ENCODE measurements at regions not wholly inside any gene's neighbourhood (a gene's known extent, or its start where the extent isn't known, plus 50 kb on each side); places are given as distances from the start of the nearest gene placed in this dataset.

GRCh38 chr17:73991260-73991659 lies 212.2 kb upstream of the RPL38 start:
- Histone ChIP-seq H3K4me1 (replicated peaks) (no peaks in the 10 kb centered on the region), H3K27ac (no peak overlapping the region), H3K27me3 (replicated peaks; ENCODE audit: insufficient read depth) (no peaks in the 10 kb centered on the region), H3K4me3 (no peak overlapping the region), H3K36me3 (no peaks in the 10 kb centered on the region), H3K9me3 (no peaks in the 10 kb centered on the region)
- whole genome bisulfite sequencing: 72% methylated on average over 5 of the region's 5 CpGs
- TF ChIP-seq CTCF (IDR thresholded peaks at IDR 0.05) (no peak), POLR2A (IDR thresholded peaks at IDR 0.05) (no peak), POLR2AphosphoS5 (IDR thresholded peaks at IDR 0.05) (no peak)
- intact Hi-C loops (cut with DNase I): no loop called here
- DNase-seq (ENCODE audit: low spot score): no peak

GRCh38 chr17:73994946-73995345 lies 208.5 kb upstream of the RPL38 start:
- intact Hi-C loops (cut with DNase I): no loop called here
- no peaks in the 10 kb centered on the region for H3K36me3 ChIP-seq
- no peak for DNase-seq (ENCODE audit: low spot score)
- TF ChIP-seq POLR2AphosphoS5 (IDR thresholded peaks at IDR 0.05) (no peak), POLR2A (IDR thresholded peaks at IDR 0.05) (no peak), CTCF (IDR thresholded peaks at IDR 0.05) (no peak)
- H3K27me3 ChIP-seq (replicated peaks; ENCODE audit: insufficient read depth): no peaks in the 10 kb centered on the region
- WGBS: 85% methylated on average over 4 of the region's 4 CpGs
- H3K4me3 ChIP-seq: no peak overlapping the region
- H3K4me1 ChIP-seq (replicated peaks): no peaks in the 10 kb centered on the region
- no peaks in the 10 kb centered on the region for H3K9me3 ChIP-seq
- H3K27ac ChIP-seq: no peak overlapping the region

GRCh38 chr17:73997059-73997458 lies 206.4 kb upstream of the RPL38 start:
- H3K9me3 ChIP-seq: no peaks in the 10 kb centered on the region
- no peaks in the 10 kb centered on the region for H3K4me1 ChIP-seq (replicated peaks)
- no peak for DNase-seq (ENCODE audit: low spot score)
- TF ChIP-seq POLR2AphosphoS5 (IDR thresholded peaks at IDR 0.05) (no peak), POLR2A (IDR thresholded peaks at IDR 0.05) (no peak), CTCF (IDR thresholded peaks at IDR 0.05) (no peak)
- H3K27ac ChIP-seq: no peak overlapping the region
- intact Hi-C loops (cut with DNase I): no loop called here
- H3K4me3 ChIP-seq: no peak overlapping the region
- H3K36me3 ChIP-seq: no peaks in the 10 kb centered on the region
- 96% methylated on average over 3 of the region's 3 CpGs for WGBS
- no peaks in the 10 kb centered on the region for H3K27me3 ChIP-seq (replicated peaks; ENCODE audit: insufficient read depth)

GRCh38 chr17:73998249-73998648 lies 205.2 kb upstream of the RPL38 start:
- H3K27ac ChIP-seq: no peak overlapping the region
- no peak for DNase-seq (ENCODE audit: low spot score)
- H3K36me3 ChIP-seq: no peaks in the 10 kb centered on the region
- 48% methylated on average over 4 of the region's 4 CpGs for WGBS
- H3K27me3 ChIP-seq (replicated peaks; ENCODE audit: insufficient read depth): peaks cover 4% of the 10 kb centered on the region
- no peaks in the 10 kb centered on the region for H3K9me3 ChIP-seq
- TF ChIP-seq POLR2A (IDR thresholded peaks at IDR 0.05) (no peak), CTCF (IDR thresholded peaks at IDR 0.05) (no peak), POLR2AphosphoS5 (IDR thresholded peaks at IDR 0.05) (no peak)
- H3K4me1 ChIP-seq (replicated peaks): no peaks in the 10 kb centered on the region
- intact Hi-C loops (cut with DNase I): no loop called here
- H3K4me3 ChIP-seq: no peak overlapping the region

GRCh38 chr17:73998653-73999645 lies 204.5 kb upstream of the RPL38 start:
- H3K9me3 ChIP-seq: no peaks in the 10 kb centered on the region
- intact Hi-C loops (cut with DNase I): no loop called here
- peak; percentile 13 for TF ChIP-seq POLR2AphosphoS5 (IDR thresholded peaks at IDR 0.05)
- no peak for TF ChIP-seq POLR2A (IDR thresholded peaks at IDR 0.05)
- TF ChIP-seq CTCF (IDR thresholded peaks at IDR 0.05): peak; percentile 40 to 77 (median 60)
- no peaks in the 10 kb centered on the region for H3K36me3 ChIP-seq
- WGBS: 21% methylated on average over 23 of the region's 23 CpGs
- DNase-seq (ENCODE audit: low spot score): peak; percentile 46
- H3K27me3 ChIP-seq (replicated peaks; ENCODE audit: insufficient read depth): peaks cover 4% of the 10 kb centered on the region
- H3K4me3 ChIP-seq: no peak overlapping the region
- H3K4me1 ChIP-seq (replicated peaks): no peaks in the 10 kb centered on the region
- no peak overlapping the region for H3K27ac ChIP-seq

Data from prostate gland (tissue), 2 donors.